Spleen (tissue), 7 donors: ENCODE measurements at regions not wholly inside any gene's neighbourhood (a gene's known extent, or its start where the extent isn't known, plus 50 kb on each side); places are given as distances from the start of the nearest gene placed in this dataset.

Experiments used
- POLR2A ChIP-seq, 3 donors: fragments of 450-650 bp; IDR thresholded peaks; one replicate each; pipeline ENCODE4 v1.5.1; 2017; ENCODE audit warnings: antibody characterized with exemption in 3 of 3, mild to moderate bottlenecking in 1 of 3
- TF ChIP-seq, protein P1 (sequence below), 11 experiments: fragments of 200-600 bp in 7 of 11; fragments of 450-650 bp in 4 of 11; sonication (generic) in 4 of 11; IDR thresholded peaks in 8 of 11; conservative IDR thresholded peaks in 3 of 11; 1 replicate in 7 of 11; 2 replicates in 4 of 11; pipeline versions ENCODE4 v1.4.0 to v1.8.0; 2016 to 2021; ENCODE audit warnings: antibody characterized with exemption in 11 of 11, inconsistent platforms in 4 of 11, mild to moderate bottlenecking in 1 of 11
- donor health status: DM: no; HTN: no; CAD: no; lungs with moderate emphysema.
- donor health status: DM: no; HTN: no; CAD: no.
- donor health status: DM: no; HTN: no; CAD: no.

DNA sequence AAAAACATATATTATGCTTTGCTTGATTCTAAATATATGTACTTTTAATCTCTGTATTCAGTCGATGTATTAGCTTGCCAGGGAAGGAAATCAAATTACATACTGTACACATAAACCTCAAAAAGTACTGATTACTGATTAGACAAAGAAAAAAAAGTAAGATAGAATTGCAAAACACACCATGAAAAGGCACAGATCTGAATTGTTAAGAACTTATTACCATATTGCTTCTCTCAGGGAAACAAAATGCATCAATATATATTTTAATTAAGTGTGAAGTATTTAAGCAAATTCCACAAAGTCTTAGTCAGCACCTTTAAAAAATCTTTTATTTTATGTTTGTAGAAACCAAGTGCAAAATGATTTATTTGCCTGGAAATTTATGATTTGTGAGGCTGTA, 309.3 kb downstream of the RNF144A start:
- TF ChIP-seq, protein P1, sequence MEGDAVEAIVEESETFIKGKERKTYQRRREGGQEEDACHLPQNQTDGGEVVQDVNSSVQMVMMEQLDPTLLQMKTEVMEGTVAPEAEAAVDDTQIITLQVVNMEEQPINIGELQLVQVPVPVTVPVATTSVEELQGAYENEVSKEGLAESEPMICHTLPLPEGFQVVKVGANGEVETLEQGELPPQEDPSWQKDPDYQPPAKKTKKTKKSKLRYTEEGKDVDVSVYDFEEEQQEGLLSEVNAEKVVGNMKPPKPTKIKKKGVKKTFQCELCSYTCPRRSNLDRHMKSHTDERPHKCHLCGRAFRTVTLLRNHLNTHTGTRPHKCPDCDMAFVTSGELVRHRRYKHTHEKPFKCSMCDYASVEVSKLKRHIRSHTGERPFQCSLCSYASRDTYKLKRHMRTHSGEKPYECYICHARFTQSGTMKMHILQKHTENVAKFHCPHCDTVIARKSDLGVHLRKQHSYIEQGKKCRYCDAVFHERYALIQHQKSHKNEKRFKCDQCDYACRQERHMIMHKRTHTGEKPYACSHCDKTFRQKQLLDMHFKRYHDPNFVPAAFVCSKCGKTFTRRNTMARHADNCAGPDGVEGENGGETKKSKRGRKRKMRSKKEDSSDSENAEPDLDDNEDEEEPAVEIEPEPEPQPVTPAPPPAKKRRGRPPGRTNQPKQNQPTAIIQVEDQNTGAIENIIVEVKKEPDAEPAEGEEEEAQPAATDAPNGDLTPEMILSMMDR (IDR thresholded peaks at IDR 0.05 in 8 of 11, conservative IDR thresholded peaks at IDR 0.05 in 3 of 11): no peak
- no peak for TF ChIP-seq POLR2A (IDR thresholded peaks at IDR 0.05)
